Posterior vena cava (tissue), 2 donors: ENCODE measurements at regions not wholly inside any gene's neighbourhood (a gene's known extent, or its start where the extent isn't known, plus 50 kb on each side); places are given as distances from the start of the nearest gene placed in this dataset.
"Not testable (repeated sequence)": the region's sequence is repeated elsewhere in the genome, so short reads cannot be mapped to it uniquely, and the experiment has no call there.

Experiments
- DNase-seq: peaks from one replicate; pipeline ENCODE4 v3.0.0-alpha.2; 2020; ENCODE audit warnings: low spot score
- intact Hi-C, 2 donors: fragments of 100-400 bp; cut with DNase I; formaldehyde crosslinking; loops; one replicate each; pipeline versions ENCODE4 v1.14.1 to v1.14.2; 2022 to 2023
- donor health status: DM: yes; HTN: yes; CAD: no.
- donor health status: DM: yes; HTN: yes; CAD: no.

GRCh38 chr5:167426501-167426900 is 864.9 kb upstream of the WWC1 start:
- no peak for DNase-seq
- intact Hi-C loops = no loop called here

- intact Hi-C loops, DNase-seq: not testable (repeated sequence)
Measured at GRCh38 chr5:167427641-167428040, 863.8 kb upstream of the WWC1 start.

- no peak for DNase-seq
- intact Hi-C loops = no loop called here
Measured at GRCh38 chr5:167440846-167441245, 850.6 kb upstream of the WWC1 start.

- DNase-seq = no peak
- intact Hi-C loops = no loop called here
Measured at GRCh38 chr5:167442922-167443321, 848.5 kb upstream of the WWC1 start.

- intact Hi-C loops = no loop called here
- no peak for DNase-seq
Measured at GRCh38 chr5:167447466-167448375, 843.7 kb upstream of the WWC1 start.

GRCh38 chr5:167448376-167448775 is 843.1 kb upstream of the WWC1 start:
- no peak for DNase-seq
- intact Hi-C loops = no loop called here

- intact Hi-C loops = no loop called here
- no peak for DNase-seq
Measured at GRCh38 chr5:167451076-167451475, 840.4 kb upstream of the WWC1 start.

GRCh38 chr5:167452136-167452535 is 839.3 kb upstream of the WWC1 start:
- DNase-seq = no peak
- intact Hi-C loops = no loop called here

GRCh38 chr5:167453246-167454030 is 838.0 kb upstream of the WWC1 start:
- intact Hi-C loops = no loop called here
- no peak for DNase-seq

- DNase-seq = no peak
Measured at GRCh38 chr5:167458412-167458811, 833.0 kb upstream of the WWC1 start.

GRCh38 chr5:167460449-167461020 is 830.9 kb upstream of the WWC1 start:
- intact Hi-C loops = no loop called here
- no peak for DNase-seq

More at GRCh38 chr5:167458412-167458811, 833.0 kb upstream of the WWC1 start:
- intact Hi-C loops = no loop called here

GRCh38 chr5:167463939-167464338 is 827.5 kb upstream of the WWC1 start:
- intact Hi-C loops = no loop called here
- DNase-seq = no peak

- intact Hi-C loops = no loop called here
- DNase-seq = no peak
Measured at GRCh38 chr5:167466992-167467391, 824.5 kb upstream of the WWC1 start.

GRCh38 chr5:167472566-167473108 is 818.8 kb upstream of the WWC1 start:
- no peak for DNase-seq
- intact Hi-C loops = no loop called here

GRCh38 chr5:167478188-167478587 is 813.3 kb upstream of the WWC1 start:
- no peak for DNase-seq
- intact Hi-C loops = no loop called here

- intact Hi-C loops = no loop called here
- DNase-seq = no peak
Measured at GRCh38 chr5:167479779-167480178, 811.7 kb upstream of the WWC1 start.

- no peak for DNase-seq
Measured at GRCh38 chr5:167481345-167481744, 810.1 kb upstream of the WWC1 start.

GRCh38 chr5:167482555-167482954 is 808.9 kb upstream of the WWC1 start:
- DNase-seq = no peak
- intact Hi-C loops = no loop called here

More at GRCh38 chr5:167481345-167481744, 810.1 kb upstream of the WWC1 start:
- intact Hi-C loops = no loop called here

- intact Hi-C loops = no loop called here
- DNase-seq = no peak
Measured at GRCh38 chr5:167485061-167485774, 806.2 kb upstream of the WWC1 start.
